GM13977 (cell line): ENCODE measurements at regions not wholly inside any gene's neighbourhood (a gene's known extent, or its start where the extent isn't known, plus 50 kb on each side); places are given as distances from the start of the nearest gene placed in this dataset.

Experiments used
- DNase-seq: peaks from one replicate; pipeline ENCODE4 v3.0.0; 2012; ENCODE audit warnings: low spot score
- CTCF ChIP-seq: IDR thresholded peaks from 2 replicates; pipeline ENCODE4 v1.5.1; 2012; ENCODE audit warnings: mild to moderate bottlenecking, control low read depth; ENCODE audit not compliant: insufficient read depth; ENCODE audit errors: extremely low read depth, missing control alignments
- in situ Hi-C: fragments of 300-500 bp; cut with MboI; formaldehyde crosslinking; loops from one replicate; pipeline ENCODE4 v1.12.0; 2022; ENCODE audit warnings: low sequenced_read_pairs, low pct_unique_long_range_greater_than_20kb, mixed read lengths, inconsistent platforms; ENCODE audit not compliant: unreplicated experiment

DNA sequence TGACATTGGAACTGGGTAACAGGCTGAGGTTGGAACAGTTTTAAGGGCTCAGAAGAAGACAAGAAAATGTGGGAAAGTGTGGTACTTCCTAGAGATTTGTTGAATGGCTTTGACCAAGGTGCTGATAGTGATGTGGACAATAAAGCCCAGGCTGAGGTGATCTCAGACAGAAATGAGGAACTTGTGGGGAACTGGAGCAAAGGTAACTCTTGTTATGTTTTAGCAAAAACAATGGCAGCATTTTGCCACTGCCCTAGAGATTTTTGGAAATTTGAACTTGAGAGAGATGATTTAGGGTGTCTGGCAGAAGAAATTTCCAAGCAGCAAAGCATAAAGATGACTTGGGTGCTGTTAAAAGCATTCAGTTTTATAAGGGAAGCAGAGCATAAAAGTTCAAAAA lies 474.7 kb upstream of the ADGRB3 start:
- no peak for DNase-seq
- TF ChIP-seq CTCF, result no peak
- in situ Hi-C loops, result no loop called here

DNA sequence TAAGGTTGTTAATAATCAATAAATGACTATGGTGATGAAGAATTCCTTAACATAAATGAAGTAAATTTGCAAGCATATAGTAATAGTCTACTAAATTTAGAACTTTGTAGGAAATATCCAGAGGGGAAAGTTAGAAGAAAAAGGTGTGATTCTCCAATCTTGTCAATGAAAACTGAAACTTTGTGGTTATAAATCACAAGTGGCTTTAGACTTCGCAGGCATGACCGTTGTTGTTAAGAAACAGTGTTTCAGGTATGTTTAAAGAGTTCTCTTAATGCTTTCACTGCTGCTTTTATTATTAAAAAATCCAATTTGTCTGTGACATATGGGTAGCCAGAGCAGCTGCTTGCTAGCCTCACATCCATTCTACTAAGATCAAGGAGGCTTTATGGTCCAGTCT lies 475.6 kb upstream of the ADGRB3 start:
- in situ Hi-C loops, result no loop called here
- TF ChIP-seq CTCF, result no peak
- peak; percentile 4 for DNase-seq

DNA sequence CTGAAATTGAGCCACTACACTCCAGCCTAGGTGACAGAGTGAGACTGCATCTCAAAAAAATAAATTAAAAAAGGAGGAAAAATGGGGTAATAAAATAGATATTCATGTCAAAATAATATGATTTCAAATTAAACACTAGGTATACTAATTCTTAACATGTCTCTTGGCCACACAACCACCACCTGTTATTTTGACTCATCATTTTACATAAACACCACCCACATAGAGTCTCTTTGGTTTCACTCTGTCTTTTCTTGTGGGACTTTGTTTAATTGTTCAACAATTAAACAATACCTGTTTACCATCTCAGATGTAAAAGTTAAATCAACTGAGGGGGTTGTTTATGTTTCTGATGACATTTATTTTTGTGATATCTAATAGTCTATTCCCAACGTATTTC lies 476.8 kb upstream of the ADGRB3 start:
- DNase-seq, result peak; percentile 4
- TF ChIP-seq CTCF, result no peak
- in situ Hi-C loops, result no loop called here

DNA sequence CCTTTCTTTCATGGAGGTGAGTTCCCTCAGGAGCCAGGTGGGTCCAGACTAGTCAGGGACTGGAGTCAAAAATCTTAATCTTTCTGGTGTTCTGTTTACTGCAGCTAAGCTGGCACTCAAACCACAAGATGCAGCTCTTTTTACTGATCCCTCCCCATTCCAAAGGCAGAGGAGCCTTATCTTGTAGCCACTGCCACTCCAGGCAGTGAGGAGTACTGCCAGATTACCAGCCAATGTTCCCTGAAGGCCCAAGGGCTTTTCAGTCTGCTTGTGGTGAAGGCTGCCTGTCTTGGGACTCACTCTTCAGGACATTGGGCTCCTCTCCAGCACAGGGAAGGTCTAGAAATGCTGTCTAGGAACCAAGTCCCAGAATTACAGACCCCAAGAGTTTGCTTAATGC lies 490.4 kb upstream of the ADGRB3 start:
- in situ Hi-C loops, result no loop called here
- DNase-seq, result no peak
- no peak for TF ChIP-seq CTCF

DNA sequence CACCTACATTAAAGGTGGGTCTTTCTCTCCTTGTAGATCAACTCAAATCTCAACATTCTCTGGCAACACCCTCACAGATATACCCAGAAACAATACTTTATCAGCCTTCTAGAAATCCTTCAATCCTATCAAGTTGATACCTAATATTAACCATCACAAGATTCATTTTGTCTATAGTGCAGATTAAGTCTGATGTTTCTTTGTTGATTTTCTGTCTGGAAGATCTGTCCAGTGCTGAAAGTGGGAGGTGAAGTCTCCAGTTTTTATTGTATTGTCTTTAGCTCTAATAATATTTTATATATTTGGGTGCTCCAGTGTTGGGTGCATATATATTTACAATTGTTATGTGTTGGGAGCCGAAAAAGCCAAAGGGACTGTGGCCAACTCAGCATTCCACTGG lies 493.9 kb upstream of the ADGRB3 start:
- in situ Hi-C loops, result no loop called here
- no peak for TF ChIP-seq CTCF
- DNase-seq, result no peak

DNA sequence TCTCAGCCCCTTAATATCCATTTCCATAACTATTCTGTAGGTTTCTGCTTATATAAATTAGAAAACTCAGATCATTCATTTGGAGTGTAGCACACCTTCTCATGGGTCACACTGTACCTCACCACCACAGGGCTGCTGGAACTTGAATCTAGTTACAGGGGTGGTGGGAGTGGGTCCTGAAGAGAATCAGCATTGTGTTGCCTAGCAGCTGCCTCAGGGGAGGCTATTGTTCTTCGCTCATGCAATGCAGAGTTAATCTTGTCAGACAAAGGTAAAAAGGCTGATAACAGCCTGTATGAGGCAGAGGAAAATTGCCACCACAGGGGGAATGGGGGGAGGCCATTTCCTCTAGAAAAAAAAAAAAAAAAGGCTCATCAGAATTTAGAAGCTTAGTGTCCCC lies 496.0 kb upstream of the ADGRB3 start:
- DNase-seq, result no peak
- in situ Hi-C loops, result no loop called here
- no peak for TF ChIP-seq CTCF

GRCh38 chr6:68134796-68135195 lies 500.3 kb upstream of the ADGRB3 start:
- no peak for DNase-seq
- TF ChIP-seq CTCF, result no peak
- in situ Hi-C loops, result no loop called here
